ENCODE measurements at regions not wholly inside any gene's neighbourhood (a gene's known extent, or its start where the extent isn't known, plus 50 kb on each side); places are given as distances from the start of the nearest gene placed in this dataset.

- intact Hi-C loops (cut with DNase I), result no loop called here
- ATAC-seq (no peak), DNase-seq (no peak)
- TF ChIP-seq POLR2A (IDR thresholded peaks at IDR 0.05) (no peak), CTCF (IDR thresholded peaks at IDR 0.05) (no peak)
- whole genome bisulfite sequencing, 2 donors, result 55 to 61% methylated on average over 7 of the region's 7 CpGs
- H3K4me1 ChIP-seq, result no peaks in the 10 kb centered on the region
- H3K9me3 ChIP-seq, result no peaks in the 10 kb centered on the region
- no peaks in the 10 kb centered on the region for H3K27me3 ChIP-seq
- H3K36me3 ChIP-seq (replicated peaks in 1 of 2; ENCODE audit: insufficient read depth in 1 of 2, low read depth in 2 of 2), result no peaks in the 10 kb centered on the region
- no peak overlapping the region for H3K27ac ChIP-seq
- H3K4me3 ChIP-seq, result no peak overlapping the region
These were observed 56.3 kb upstream of the TMCO5A start for GRCh38 chr15:37877851-37878741.

- 23 to 24% methylated on average over 12 of the region's 12 CpGs for WGBS, 2 donors
- H3K27me3 ChIP-seq, result no peaks in the 10 kb centered on the region
- H3K27ac ChIP-seq, result no peak overlapping the region
- H3K4me1 ChIP-seq, result no peaks in the 10 kb centered on the region
- DNase-seq (peak; percentile 20 to 48 (median 32)), ATAC-seq (peak; percentile 56)
- no peaks in the 10 kb centered on the region for H3K9me3 ChIP-seq
- no peaks in the 10 kb centered on the region for H3K36me3 ChIP-seq (replicated peaks in 1 of 2; ENCODE audit: insufficient read depth in 1 of 2, low read depth in 2 of 2)
- H3K4me3 ChIP-seq, result no peak overlapping the region
- intact Hi-C loops (cut with DNase I), result no loop called here
- TF ChIP-seq POLR2A (IDR thresholded peaks at IDR 0.05) (no peak), CTCF (IDR thresholded peaks at IDR 0.05) (peak; percentile 53 to 81 (median 73))
These were observed 54.2 kb upstream of the TMCO5A start for GRCh38 chr15:37880009-37880834.

GRCh38 chr15:37880835-37881153, 53.6 kb upstream of the TMCO5A start:
- intact Hi-C loops (cut with DNase I), result no loop called here
- H3K4me1 ChIP-seq, result no peaks in the 10 kb centered on the region
- no peak overlapping the region for H3K27ac ChIP-seq
- no peak for TF ChIP-seq CTCF (IDR thresholded peaks at IDR 0.05)
- H3K36me3 ChIP-seq (replicated peaks in 1 of 2; ENCODE audit: insufficient read depth in 1 of 2, low read depth in 2 of 2), result no peaks in the 10 kb centered on the region
- no peak overlapping the region for H3K4me3 ChIP-seq
- 24 to 25% methylated on average over 2 of the region's 2 CpGs for WGBS, 2 donors
- no peaks in the 10 kb centered on the region for H3K27me3 ChIP-seq
- ATAC-seq (no peak), DNase-seq (no peak)
- H3K9me3 ChIP-seq, result no peaks in the 10 kb centered on the region

- no peak for TF ChIP-seq POLR2A (IDR thresholded peaks at IDR 0.05)
- TF ChIP-seq CTCF (IDR thresholded peaks at IDR 0.05), result no peak
These were observed 53.0 kb upstream of the TMCO5A start for GRCh38 chr15:37881237-37882013.

More at GRCh38 chr15:37881237-37882013, 53.0 kb upstream of the TMCO5A start:
- DNase-seq (no peak), ATAC-seq (no peak)
- Histone ChIP-seq H3K27ac (no peak overlapping the region), H3K4me3 (no peak overlapping the region), H3K4me1 (no peaks in the 10 kb centered on the region), H3K36me3 (replicated peaks in 1 of 2; ENCODE audit: insufficient read depth in 1 of 2, low read depth in 2 of 2) (no peaks in the 10 kb centered on the region), H3K27me3 (no peaks in the 10 kb centered on the region), H3K9me3 (no peaks in the 10 kb centered on the region)
- WGBS, 2 donors, result 59 to 62% methylated on average over 8 of the region's 8 CpGs
- intact Hi-C loops (cut with DNase I), result no loop called here
